H1 (cell line): ENCODE measurements at regions not wholly inside any gene's neighbourhood (a gene's known extent, or its start where the extent isn't known, plus 50 kb on each side); places are given as distances from the start of the nearest gene placed in this dataset.

Source experiments
- CHD7 ChIP-seq: fragments of 300-600 bp; sonication (generic); IDR thresholded peaks from 2 replicates; pipeline ENCODE4 v1.7.1; 2012; ENCODE audit warnings: low read length, moderate library complexity, mild to moderate bottlenecking, inconsistent platforms; ENCODE audit not compliant: insufficient replicate concordance
- HDAC6 ChIP-seq: IDR thresholded peaks from one replicate; pipeline ENCODE4 v1.7.1; 2012; ENCODE audit warnings: low read depth, mild to moderate bottlenecking, inconsistent platforms, low read length, moderate library complexity
- SIN3A ChIP-seq, 2 experiments: IDR thresholded peaks in 1 of 2; conservative IDR thresholded peaks in 1 of 2; 2 replicates each; pipeline ENCODE4 v1.6.1; 2011 to 2012; ENCODE audit warnings: low read length in 2 of 2, improper control_type of control experiment in 1 of 2, low read depth in 1 of 2, mild to moderate bottlenecking in 1 of 2

GRCh38 chr6:167711768-167712730 is 114.7 kb upstream of the AFDN start (continued):
- TF ChIP-seq CHD7 (no peak), SIN3A (conservative IDR thresholded peaks at IDR 0.05 in 1 of 2, IDR thresholded peaks at IDR 0.05 in 1 of 2; ENCODE audit: low read depth in 1 of 2, low read length in 2 of 2) (no peak), HDAC6 (no peak)
